ENCODE measurements at regions not wholly inside any gene's neighbourhood (a gene's known extent, or its start where the extent isn't known, plus 50 kb on each side); places are given as distances from the start of the nearest gene placed in this dataset.

DNA sequence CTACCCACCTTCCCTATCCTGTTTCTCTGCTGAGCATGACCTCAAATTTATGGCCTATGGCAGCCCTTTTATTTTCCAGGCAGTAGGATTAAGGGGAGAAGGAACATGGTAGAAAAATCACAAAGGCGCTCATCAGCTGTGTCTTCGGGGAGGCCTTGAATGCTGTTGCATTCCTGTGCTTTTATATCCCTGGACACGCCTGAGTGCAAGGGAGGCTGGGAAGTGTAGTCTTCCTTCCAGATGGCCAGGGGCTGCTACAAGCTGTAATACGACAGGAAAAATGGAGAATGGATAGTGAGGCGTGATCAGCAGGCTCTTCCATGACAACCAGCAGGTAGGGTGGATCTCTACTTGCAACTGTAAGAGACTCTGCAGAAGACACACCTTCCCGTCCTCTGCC lies 210.9 kb upstream of the GGTLC1 start:
- TF ChIP-seq, protein P1, sequence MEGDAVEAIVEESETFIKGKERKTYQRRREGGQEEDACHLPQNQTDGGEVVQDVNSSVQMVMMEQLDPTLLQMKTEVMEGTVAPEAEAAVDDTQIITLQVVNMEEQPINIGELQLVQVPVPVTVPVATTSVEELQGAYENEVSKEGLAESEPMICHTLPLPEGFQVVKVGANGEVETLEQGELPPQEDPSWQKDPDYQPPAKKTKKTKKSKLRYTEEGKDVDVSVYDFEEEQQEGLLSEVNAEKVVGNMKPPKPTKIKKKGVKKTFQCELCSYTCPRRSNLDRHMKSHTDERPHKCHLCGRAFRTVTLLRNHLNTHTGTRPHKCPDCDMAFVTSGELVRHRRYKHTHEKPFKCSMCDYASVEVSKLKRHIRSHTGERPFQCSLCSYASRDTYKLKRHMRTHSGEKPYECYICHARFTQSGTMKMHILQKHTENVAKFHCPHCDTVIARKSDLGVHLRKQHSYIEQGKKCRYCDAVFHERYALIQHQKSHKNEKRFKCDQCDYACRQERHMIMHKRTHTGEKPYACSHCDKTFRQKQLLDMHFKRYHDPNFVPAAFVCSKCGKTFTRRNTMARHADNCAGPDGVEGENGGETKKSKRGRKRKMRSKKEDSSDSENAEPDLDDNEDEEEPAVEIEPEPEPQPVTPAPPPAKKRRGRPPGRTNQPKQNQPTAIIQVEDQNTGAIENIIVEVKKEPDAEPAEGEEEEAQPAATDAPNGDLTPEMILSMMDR (IDR thresholded peaks at IDR 0.05; ENCODE audit: poor library complexity): no peak
- no peak for TF ChIP-seq EZH2phosphoT487 (IDR thresholded peaks at IDR 0.05; ENCODE audit: low read depth, severe bottlenecking, unreplicated experiment)

Measured in hepatocyte (in vitro differentiated cells).